Uterus (tissue), 3 donors: ENCODE measurements at regions not wholly inside any gene's neighbourhood (a gene's known extent, or its start where the extent isn't known, plus 50 kb on each side); places are given as distances from the start of the nearest gene placed in this dataset.

Source experiments
- DNase-seq, 2 donors: peaks; one replicate each; pipeline ENCODE4 v3.0.0-alpha.2; 2019 to 2020
- H3K27ac ChIP-seq, 2 donors: fragments of 200-600 bp; sonication (generic); 1 replicate in 1 of 2; 2 replicates in 1 of 2; pipeline ENCODE4 v1.5.1; 2016 to 2018
- H3K27me3 ChIP-seq, 2 donors: fragments of 200-600 bp; sonication (generic); one replicate each; pipeline ENCODE4 v1.5.1; 2018 to 2019; ENCODE audit warnings: control low read depth in 1 of 2
- H3K36me3 ChIP-seq, 2 donors: fragments of 200-600 bp; sonication (generic); one replicate each; pipeline ENCODE4 v1.5.1; 2019; ENCODE audit warnings: control low read depth in 1 of 2
- H3K4me1 ChIP-seq, 2 donors: fragments of 200-600 bp; sonication (generic); one replicate each; pipeline ENCODE4 v1.5.1; 2018 to 2019; ENCODE audit warnings: control low read depth in 1 of 2
- H3K4me3 ChIP-seq, 2 donors: fragments of 200-600 bp; sonication (generic); 1 replicate in 1 of 2; 2 replicates in 1 of 2; pipeline ENCODE4 v1.5.1; 2018 to 2019; ENCODE audit warnings: mild to moderate bottlenecking in 1 of 2
- H3K9me3 ChIP-seq, 2 donors: fragments of 200-600 bp; sonication (generic); one replicate each; pipeline ENCODE4 v1.5.1; 2019; ENCODE audit warnings: control low read depth in 1 of 2
- CTCF ChIP-seq, 4 experiments: fragments of 200-600 bp in 2 of 4; fragments of 450-650 bp in 2 of 4; sonication (generic) in 2 of 4; IDR thresholded peaks; one replicate each; pipeline ENCODE4 v1.5.1; 2016 to 2019; ENCODE audit warnings: antibody characterized with exemption in 4 of 4, mild to moderate bottlenecking in 2 of 4, moderate library complexity in 1 of 4
- POLR2A ChIP-seq, 2 donors: fragments of 450-650 bp; IDR thresholded peaks; one replicate each; pipeline ENCODE4 v1.6.1; 2016; ENCODE audit warnings: antibody characterized with exemption in 2 of 2, mild to moderate bottlenecking in 1 of 2, moderate library complexity in 1 of 2
- intact Hi-C: fragments of 100-400 bp; cut with DNase I; formaldehyde crosslinking; loops from one replicate; pipeline ENCODE4 v1.15.1; 2023; ENCODE audit warnings: low total_unique reads
- donor health status: DM: yes; HTN: yes; CAD: no.

- Histone ChIP-seq H3K36me3 (no peaks in the 10 kb centered on the region), H3K27me3 (no peaks in the 10 kb centered on the region), H3K27ac (no peak overlapping the region), H3K9me3 (no peaks in the 10 kb centered on the region), H3K4me1 (no peaks in the 10 kb centered on the region), H3K4me3 (no peak overlapping the region)
- TF ChIP-seq POLR2A (IDR thresholded peaks at IDR 0.05) = no peak
- no peak for TF ChIP-seq CTCF (IDR thresholded peaks at IDR 0.05)
- intact Hi-C loops = no loop called here
- DNase-seq = no peak
Measured at GRCh38 chr5:4101189-4101588, 505.6 kb downstream of the IRX1 start.

DNA sequence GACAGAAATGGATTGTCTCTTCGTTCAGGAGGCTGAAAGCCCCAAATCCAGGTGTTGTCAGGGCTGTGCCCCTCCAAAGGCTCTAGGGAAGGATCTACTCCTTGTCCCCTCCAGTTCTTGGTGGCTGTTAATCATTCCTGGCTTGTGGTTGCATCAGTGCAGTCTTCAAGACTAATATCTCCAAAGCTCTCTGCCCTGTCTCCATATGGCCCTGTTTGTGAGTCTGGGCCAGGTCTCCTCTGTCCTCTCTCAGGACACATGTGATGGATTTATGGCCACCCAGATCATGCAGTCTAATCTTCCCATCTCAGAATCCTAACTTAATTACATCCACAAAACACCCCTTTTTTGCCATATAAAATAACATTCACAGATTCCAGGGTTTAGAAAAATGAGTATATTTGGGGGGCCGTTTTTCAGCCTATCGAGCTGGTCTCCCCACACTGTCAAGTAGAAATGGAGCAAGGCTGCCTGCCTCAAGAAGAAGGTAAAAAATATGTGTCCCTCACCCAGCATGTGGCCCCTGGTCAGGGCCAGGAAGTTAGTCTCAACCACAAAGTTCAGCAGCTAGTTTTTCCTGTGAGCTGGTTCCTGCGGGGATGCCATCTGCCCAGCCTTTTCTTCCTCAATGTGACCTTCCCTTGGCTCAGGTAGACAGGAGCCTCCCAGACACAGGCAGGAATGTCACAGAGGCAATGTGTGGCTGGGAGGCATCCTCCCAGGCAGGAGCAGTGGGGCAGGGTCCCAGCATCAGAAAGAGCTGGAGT is 509.4 kb downstream of the IRX1 start:
- no peak for TF ChIP-seq CTCF (IDR thresholded peaks at IDR 0.05)
- TF ChIP-seq POLR2A (IDR thresholded peaks at IDR 0.05) = no peak
- intact Hi-C loops = loop anchor here (2.0 kb wide), 1 partner anchor 28 kb away; no protein-coding TSS in a partner anchor
- no peaks in the 10 kb centered on the region for H3K4me1 ChIP-seq
- no peaks in the 10 kb centered on the region for H3K27me3 ChIP-seq
- H3K36me3 ChIP-seq = no peaks in the 10 kb centered on the region
- H3K27ac ChIP-seq = no peak overlapping the region
- DNase-seq = no peak
- no peaks in the 10 kb centered on the region for H3K9me3 ChIP-seq
- no peak overlapping the region for H3K4me3 ChIP-seq

DNA sequence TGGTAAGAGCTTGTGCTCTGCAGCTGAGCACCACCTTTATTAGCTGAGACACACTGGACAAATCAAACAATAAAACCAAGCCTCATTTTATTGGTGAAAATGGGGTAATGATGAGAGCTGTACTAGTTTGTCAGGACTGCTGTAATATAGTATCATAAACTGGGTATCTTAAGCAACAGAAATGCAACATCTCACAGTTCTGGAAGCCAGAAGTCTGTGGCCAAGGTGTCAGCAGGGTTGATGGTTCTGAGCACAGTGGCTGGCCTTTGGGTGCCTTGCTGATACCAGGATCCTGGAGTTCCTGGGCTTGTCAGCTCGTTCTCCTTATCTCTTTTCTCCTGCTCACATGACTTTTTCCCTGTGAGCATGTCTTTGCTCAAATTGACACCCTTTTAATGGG is 513.1 kb downstream of the IRX1 start:
- Histone ChIP-seq H3K36me3 (no peaks in the 10 kb centered on the region), H3K27ac (no peak overlapping the region), H3K4me3 (no peak overlapping the region), H3K4me1 (no peaks in the 10 kb centered on the region), H3K27me3 (no peaks in the 10 kb centered on the region), H3K9me3 (no peaks in the 10 kb centered on the region)
- TF ChIP-seq POLR2A (IDR thresholded peaks at IDR 0.05) (no peak), CTCF (IDR thresholded peaks at IDR 0.05) (no peak)
- intact Hi-C loops = no loop called here
- no peak for DNase-seq

DNA sequence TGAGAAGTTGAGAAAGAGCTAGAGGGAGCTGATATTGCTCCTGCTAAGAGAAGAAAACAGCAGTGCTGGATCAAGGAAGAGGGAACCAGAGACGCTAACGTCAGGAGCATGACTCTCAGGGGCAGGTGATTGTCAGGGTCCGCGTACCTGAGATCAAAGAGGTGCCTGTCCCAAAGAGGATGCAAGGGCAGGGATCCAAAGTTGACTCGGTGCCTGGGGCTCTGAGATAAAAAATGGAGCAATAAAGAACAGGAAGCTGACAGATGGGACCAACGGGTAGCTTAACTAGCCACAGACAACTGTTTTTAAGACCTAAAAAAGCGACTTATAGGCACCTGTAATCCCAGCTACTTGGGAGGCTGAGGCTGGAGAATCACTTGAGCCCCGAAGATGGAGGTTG is 517.8 kb downstream of the IRX1 start:
- no peaks in the 10 kb centered on the region for H3K36me3 ChIP-seq
- no peak overlapping the region for H3K27ac ChIP-seq
- H3K27me3 ChIP-seq = no peaks in the 10 kb centered on the region
- no peak for DNase-seq
- no peaks in the 10 kb centered on the region for H3K9me3 ChIP-seq
- no peaks in the 10 kb centered on the region for H3K4me1 ChIP-seq
- intact Hi-C loops = no loop called here
- no peak overlapping the region for H3K4me3 ChIP-seq
- TF ChIP-seq POLR2A (IDR thresholded peaks at IDR 0.05) (no peak), CTCF (IDR thresholded peaks at IDR 0.05) (no peak)

DNA sequence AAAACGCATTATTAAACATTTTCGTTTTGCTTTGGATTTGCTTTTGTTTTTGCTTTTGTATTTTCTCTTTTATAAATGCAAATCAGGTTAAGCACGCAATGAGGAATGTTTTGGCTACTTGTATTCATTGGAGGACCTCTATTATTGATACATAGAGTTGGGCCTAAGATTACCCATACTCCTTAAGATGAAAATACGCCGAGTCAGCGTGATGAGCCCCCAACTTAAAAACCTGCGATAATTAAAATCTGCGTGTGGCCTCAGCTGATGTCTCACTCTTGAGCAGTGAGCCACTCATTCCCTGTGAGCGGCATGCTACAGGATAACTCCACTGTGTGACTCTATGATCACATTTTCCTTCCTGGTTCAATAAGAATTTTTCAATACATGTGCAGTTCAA is 518.3 kb downstream of the IRX1 start:
- Histone ChIP-seq H3K36me3 (no peaks in the 10 kb centered on the region), H3K27me3 (no peaks in the 10 kb centered on the region), H3K4me1 (no peaks in the 10 kb centered on the region), H3K27ac (no peak overlapping the region), H3K4me3 (no peak overlapping the region), H3K9me3 (no peaks in the 10 kb centered on the region)
- intact Hi-C loops = no loop called here
- DNase-seq = no peak
- no peak for TF ChIP-seq POLR2A (IDR thresholded peaks at IDR 0.05)
- no peak for TF ChIP-seq CTCF (IDR thresholded peaks at IDR 0.05)
